ENCODE measurements at regions not wholly inside any gene's neighbourhood (a gene's known extent, or its start where the extent isn't known, plus 50 kb on each side); places are given as distances from the start of the nearest gene placed in this dataset.

DNA sequence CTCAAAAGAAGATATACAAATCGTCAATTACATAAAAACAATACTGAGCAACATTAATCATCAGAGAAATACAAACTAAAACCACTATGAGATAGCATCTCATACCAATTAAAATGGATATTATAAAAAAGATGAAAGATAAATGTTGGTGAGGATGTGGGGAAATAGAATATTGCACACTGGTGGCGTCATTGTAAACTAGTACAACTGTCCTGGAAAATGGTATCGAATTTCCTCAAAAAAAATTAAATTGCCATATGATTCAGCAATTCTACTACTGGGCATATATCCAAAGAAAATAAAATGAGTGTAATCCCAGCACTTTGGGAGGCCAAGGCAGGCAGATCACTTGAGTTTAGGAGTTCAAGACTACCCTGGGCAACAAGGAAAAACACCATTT is 326.0 kb upstream of the FTMT start:
- no peak overlapping the region for H2AFZ ChIP-seq (ENCODE audit: low read depth, low read length, severe bottlenecking)
- H4K20me1 ChIP-seq (ENCODE audit: low read depth, low read length): no peaks in the 10 kb centered on the region
- no peaks in the 10 kb centered on the region for H3F3A ChIP-seq (ENCODE audit: insufficient read depth)
- no peaks in the 10 kb centered on the region for H3K36me3 ChIP-seq (ENCODE audit: low read length)
- H3K9me3 ChIP-seq (ENCODE audit: insufficient read depth, low read length): no peaks in the 10 kb centered on the region
- no peak overlapping the region for H3K9ac ChIP-seq (ENCODE audit: low read length)
- no peaks in the 10 kb centered on the region for H3K9me2 ChIP-seq (replicated peaks; ENCODE audit: insufficient read depth, low read length)
- no peak overlapping the region for H3K4me3 ChIP-seq (ENCODE audit: insufficient read depth, low read length, poor library complexity, severe bottlenecking)
- no peaks in the 10 kb centered on the region for H3K27me3 ChIP-seq (ENCODE audit: low read length)
- H3K4me2 ChIP-seq (ENCODE audit: low read depth, low read length, poor library complexity, severe bottlenecking): no peak overlapping the region
- no peaks in the 10 kb centered on the region for H3K79me2 ChIP-seq (ENCODE audit: insufficient read depth, low read length)
- no peak overlapping the region for H3K27ac ChIP-seq (ENCODE audit: low read depth, low read length)
- no peak for TF ChIP-seq CTCF (IDR thresholded peaks at IDR 0.05; ENCODE audit: insufficient read depth, low read length, poor library complexity, severe bottlenecking)
- no peak for TF ChIP-seq EZH2phosphoT487 (conservative IDR thresholded peaks at IDR 0.05; ENCODE audit: low read length)

DNA sequence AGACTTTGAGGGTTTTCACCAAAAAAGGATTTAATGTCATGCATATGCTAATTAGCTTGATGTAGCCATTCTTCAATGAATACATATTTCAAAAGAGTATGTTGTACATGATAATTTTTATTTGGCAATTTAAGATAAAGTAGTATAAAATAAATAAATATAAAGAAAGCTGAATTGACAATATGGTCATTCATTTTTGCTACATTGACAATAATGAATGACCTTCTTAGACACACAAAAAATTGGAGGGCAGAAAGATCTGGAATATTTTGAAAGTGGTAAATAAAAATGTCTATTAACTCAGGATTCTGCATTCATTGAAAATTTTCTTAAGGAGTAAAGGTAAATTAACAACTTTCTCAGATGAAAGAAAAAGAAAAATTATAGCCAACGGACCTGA is 324.8 kb upstream of the FTMT start:
- no peaks in the 10 kb centered on the region for H3K9me3 ChIP-seq (ENCODE audit: insufficient read depth, low read length)
- H3K4me3 ChIP-seq (ENCODE audit: insufficient read depth, low read length, poor library complexity, severe bottlenecking): no peak overlapping the region
- H3F3A ChIP-seq (ENCODE audit: insufficient read depth): no peaks in the 10 kb centered on the region
- H3K27ac ChIP-seq (ENCODE audit: low read depth, low read length): no peak overlapping the region
- no peak for TF ChIP-seq CTCF (IDR thresholded peaks at IDR 0.05; ENCODE audit: insufficient read depth, low read length, poor library complexity, severe bottlenecking)
- no peak for TF ChIP-seq EZH2phosphoT487 (conservative IDR thresholded peaks at IDR 0.05; ENCODE audit: low read length)
- H4K20me1 ChIP-seq (ENCODE audit: low read depth, low read length): no peaks in the 10 kb centered on the region
- no peak overlapping the region for H2AFZ ChIP-seq (ENCODE audit: low read depth, low read length, severe bottlenecking)
- no peaks in the 10 kb centered on the region for H3K9me2 ChIP-seq (replicated peaks; ENCODE audit: insufficient read depth, low read length)
- H3K4me2 ChIP-seq (ENCODE audit: low read depth, low read length, poor library complexity, severe bottlenecking): no peak overlapping the region
- H3K79me2 ChIP-seq (ENCODE audit: insufficient read depth, low read length): no peaks in the 10 kb centered on the region
- H3K36me3 ChIP-seq (ENCODE audit: low read length): no peaks in the 10 kb centered on the region
- no peaks in the 10 kb centered on the region for H3K27me3 ChIP-seq (ENCODE audit: low read length)
- H3K9ac ChIP-seq (ENCODE audit: low read length): no peak overlapping the region

DNA sequence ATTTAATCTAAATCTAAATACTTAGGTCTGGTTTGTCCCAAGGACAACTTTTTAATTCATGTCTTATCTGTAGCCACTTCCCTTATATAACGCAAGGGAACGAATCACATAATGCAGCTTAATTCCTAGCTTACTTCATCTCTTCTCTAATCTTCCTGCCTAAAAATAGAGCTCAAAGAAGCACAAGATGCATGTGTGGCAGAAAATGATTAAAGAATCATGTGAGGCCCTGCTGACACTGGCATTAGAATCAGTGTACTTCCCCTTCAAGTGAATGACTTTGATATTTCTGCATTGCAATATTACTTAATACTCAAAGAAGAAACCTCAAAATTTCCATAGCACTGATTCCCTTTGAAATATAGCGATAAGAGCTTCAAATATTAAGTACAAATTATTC is 317.9 kb upstream of the FTMT start:
- H3K9me3 ChIP-seq (ENCODE audit: insufficient read depth, low read length): no peaks in the 10 kb centered on the region
- H3K27ac ChIP-seq (ENCODE audit: low read depth, low read length): no peak overlapping the region
- no peak overlapping the region for H2AFZ ChIP-seq (ENCODE audit: low read depth, low read length, severe bottlenecking)
- no peaks in the 10 kb centered on the region for H3K27me3 ChIP-seq (ENCODE audit: low read length)
- no peaks in the 10 kb centered on the region for H3K36me3 ChIP-seq (ENCODE audit: low read length)
- no peak overlapping the region for H3K4me2 ChIP-seq (ENCODE audit: low read depth, low read length, poor library complexity, severe bottlenecking)
- H3K9me2 ChIP-seq (replicated peaks; ENCODE audit: insufficient read depth, low read length): no peaks in the 10 kb centered on the region
- no peaks in the 10 kb centered on the region for H3F3A ChIP-seq (ENCODE audit: insufficient read depth)
- TF ChIP-seq CTCF (IDR thresholded peaks at IDR 0.05; ENCODE audit: insufficient read depth, low read length, poor library complexity, severe bottlenecking): no peak
- no peak overlapping the region for H3K4me3 ChIP-seq (ENCODE audit: insufficient read depth, low read length, poor library complexity, severe bottlenecking)
- H4K20me1 ChIP-seq (ENCODE audit: low read depth, low read length): no peaks in the 10 kb centered on the region
- no peak overlapping the region for H3K9ac ChIP-seq (ENCODE audit: low read length)
- H3K79me2 ChIP-seq (ENCODE audit: insufficient read depth, low read length): no peaks in the 10 kb centered on the region

DNA sequence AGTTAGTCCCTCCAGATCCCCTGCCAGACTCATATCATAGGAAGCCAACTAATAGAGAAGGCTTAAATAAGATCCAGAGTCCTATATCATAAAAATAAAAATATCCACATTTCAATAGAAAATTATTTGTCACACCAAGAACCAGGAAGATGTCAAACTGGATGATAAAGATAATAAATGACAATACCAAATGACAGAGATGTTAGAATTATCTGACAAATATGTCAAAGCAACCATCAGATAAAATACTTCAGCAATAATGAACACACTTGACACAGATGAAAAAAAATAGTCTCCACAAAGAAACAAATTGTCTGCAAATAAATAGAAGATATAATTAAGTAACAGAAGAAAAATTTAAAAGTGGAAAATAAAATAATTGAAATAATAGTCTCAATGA is 300.7 kb upstream of the FTMT start:
- no peak for TF ChIP-seq EZH2phosphoT487 (conservative IDR thresholded peaks at IDR 0.05; ENCODE audit: low read length)
- TF ChIP-seq CTCF (IDR thresholded peaks at IDR 0.05; ENCODE audit: insufficient read depth, low read length, poor library complexity, severe bottlenecking): no peak
- Histone ChIP-seq H3K27ac (ENCODE audit: low read depth, low read length) (no peak overlapping the region), H4K20me1 (ENCODE audit: low read depth, low read length) (no peaks in the 10 kb centered on the region), H3F3A (ENCODE audit: insufficient read depth) (no peaks in the 10 kb centered on the region), H3K79me2 (ENCODE audit: insufficient read depth, low read length) (no peaks in the 10 kb centered on the region), H3K27me3 (ENCODE audit: low read length) (no peaks in the 10 kb centered on the region), H3K4me2 (ENCODE audit: low read depth, low read length, poor library complexity, severe bottlenecking) (no peak overlapping the region), H3K9me2 (replicated peaks; ENCODE audit: insufficient read depth, low read length) (no peaks in the 10 kb centered on the region), H2AFZ (ENCODE audit: low read depth, low read length, severe bottlenecking) (no peak overlapping the region), H3K9me3 (ENCODE audit: insufficient read depth, low read length) (no peaks in the 10 kb centered on the region), H3K9ac (ENCODE audit: low read length) (no peak overlapping the region), H3K36me3 (ENCODE audit: low read length) (no peaks in the 10 kb centered on the region), H3K4me3 (ENCODE audit: insufficient read depth, low read length, poor library complexity, severe bottlenecking) (no peak overlapping the region)

All from SU-DHL-6 (cell line).